ENCODE measurements at regions not wholly inside any gene's neighbourhood (a gene's known extent, or its start where the extent isn't known, plus 50 kb on each side); places are given as distances from the start of the nearest gene placed in this dataset.

DNA sequence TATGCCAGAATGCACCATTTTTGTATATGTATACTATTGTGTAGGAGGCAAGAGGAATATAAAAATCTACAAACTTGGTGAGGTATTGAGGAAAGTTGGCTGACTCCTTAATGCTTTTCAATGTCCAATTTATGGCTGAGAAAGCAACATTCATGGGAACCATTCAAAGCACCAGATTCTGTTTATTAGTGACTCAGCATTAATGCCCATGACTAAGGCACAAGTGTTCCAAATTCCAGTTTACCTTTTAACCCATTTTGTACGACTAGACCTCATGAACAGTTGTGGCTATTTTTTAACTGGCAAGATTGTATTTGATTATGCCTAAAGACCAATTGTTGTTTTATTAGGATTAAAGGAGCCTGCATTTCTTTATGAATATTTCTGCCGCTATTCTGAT lies 375.4 kb upstream of the ATP2B1 start:
- WGBS, 2 donors, result 96 to 97% methylated on average over 2 of the region's 2 CpGs
- intact Hi-C loops (cut with DNase I; ENCODE audit: low total_unique reads), result no loop called here
- TF ChIP-seq POLR2A (IDR thresholded peaks at IDR 0.05), result no peak
- TF ChIP-seq, protein P1, sequence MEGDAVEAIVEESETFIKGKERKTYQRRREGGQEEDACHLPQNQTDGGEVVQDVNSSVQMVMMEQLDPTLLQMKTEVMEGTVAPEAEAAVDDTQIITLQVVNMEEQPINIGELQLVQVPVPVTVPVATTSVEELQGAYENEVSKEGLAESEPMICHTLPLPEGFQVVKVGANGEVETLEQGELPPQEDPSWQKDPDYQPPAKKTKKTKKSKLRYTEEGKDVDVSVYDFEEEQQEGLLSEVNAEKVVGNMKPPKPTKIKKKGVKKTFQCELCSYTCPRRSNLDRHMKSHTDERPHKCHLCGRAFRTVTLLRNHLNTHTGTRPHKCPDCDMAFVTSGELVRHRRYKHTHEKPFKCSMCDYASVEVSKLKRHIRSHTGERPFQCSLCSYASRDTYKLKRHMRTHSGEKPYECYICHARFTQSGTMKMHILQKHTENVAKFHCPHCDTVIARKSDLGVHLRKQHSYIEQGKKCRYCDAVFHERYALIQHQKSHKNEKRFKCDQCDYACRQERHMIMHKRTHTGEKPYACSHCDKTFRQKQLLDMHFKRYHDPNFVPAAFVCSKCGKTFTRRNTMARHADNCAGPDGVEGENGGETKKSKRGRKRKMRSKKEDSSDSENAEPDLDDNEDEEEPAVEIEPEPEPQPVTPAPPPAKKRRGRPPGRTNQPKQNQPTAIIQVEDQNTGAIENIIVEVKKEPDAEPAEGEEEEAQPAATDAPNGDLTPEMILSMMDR (IDR thresholded peaks at IDR 0.05), result no peak

DNA sequence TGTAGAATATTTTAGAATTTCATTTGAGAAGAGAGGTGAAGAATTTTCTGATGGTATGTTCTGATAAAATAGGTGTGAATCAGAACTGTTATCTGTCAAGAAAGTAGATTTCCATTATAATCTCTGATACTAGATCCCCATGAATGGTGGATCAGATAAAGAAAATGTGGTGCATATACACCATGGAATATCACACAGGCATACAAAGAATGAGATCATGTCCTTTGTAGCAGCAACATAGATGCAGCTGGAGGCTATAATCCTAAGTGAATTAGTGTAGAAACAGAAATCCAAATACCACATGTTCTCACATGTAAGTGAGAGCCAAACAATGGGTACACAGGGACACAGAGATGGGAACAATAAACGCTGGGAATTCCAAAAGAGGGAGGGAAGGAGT lies 372.0 kb upstream of the ATP2B1 start:
- 19 to 67% methylated on average over 1 of the region's 1 CpG for whole genome bisulfite sequencing, 2 donors
- no peak for TF ChIP-seq POLR2A (IDR thresholded peaks at IDR 0.05)
- no peak overlapping the region for H3K4me3 ChIP-seq (ENCODE audit: low read depth, poor library complexity, severe bottlenecking)
- intact Hi-C loops (cut with DNase I; ENCODE audit: low total_unique reads), result no loop called here
- no peak for DNase-seq (ENCODE audit: low spot score in 2 of 2)

More for the DNA sequence above, 375.4 kb upstream of the ATP2B1 start:
- H3K4me3 ChIP-seq (ENCODE audit: low read depth, poor library complexity, severe bottlenecking), result no peak overlapping the region
- no peak for DNase-seq (ENCODE audit: low spot score in 2 of 2)

DNA sequence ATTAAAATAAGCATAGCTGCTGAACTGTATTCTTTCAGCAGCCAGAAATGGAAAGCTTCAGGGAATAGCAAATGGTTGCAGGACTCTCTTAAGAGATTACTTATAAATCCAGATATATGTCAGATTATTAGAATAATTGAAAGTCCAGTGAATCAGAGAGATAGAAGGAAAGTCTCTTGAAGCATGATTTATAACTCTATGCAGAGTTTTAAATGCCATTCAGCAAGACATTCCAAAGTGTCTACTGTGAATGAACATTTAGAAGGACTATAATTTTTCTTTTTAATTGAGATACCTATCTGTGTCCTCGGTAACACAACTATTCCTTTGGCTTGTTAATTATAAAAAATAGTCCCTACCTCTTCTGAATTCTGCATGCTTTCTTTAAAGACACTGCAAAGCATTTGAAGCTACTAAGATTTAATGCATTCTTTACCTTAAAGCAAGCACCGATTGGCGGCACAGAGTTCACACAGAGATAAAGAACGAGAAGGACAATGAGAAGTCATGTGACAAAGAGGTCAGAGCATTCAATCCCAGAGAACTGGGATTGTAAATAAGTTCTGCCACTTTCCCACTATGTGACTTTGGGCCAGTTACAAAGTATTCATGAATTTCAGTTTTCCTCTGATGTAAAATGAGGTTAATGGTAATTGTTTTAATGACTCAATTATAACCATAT lies 371.0 kb upstream of the ATP2B1 start:
- H3K4me3 ChIP-seq (ENCODE audit: low read depth, poor library complexity, severe bottlenecking), result no peak overlapping the region
- 85 to 87% methylated on average over 4 of the region's 4 CpGs for WGBS, 2 donors
- TF ChIP-seq POLR2A (IDR thresholded peaks at IDR 0.05), result no peak
- TF ChIP-seq, protein P1 (IDR thresholded peaks at IDR 0.05), result no peak
- DNase-seq (ENCODE audit: low spot score in 2 of 2), result no peak
- intact Hi-C loops (cut with DNase I; ENCODE audit: low total_unique reads), result no loop called here

DNA sequence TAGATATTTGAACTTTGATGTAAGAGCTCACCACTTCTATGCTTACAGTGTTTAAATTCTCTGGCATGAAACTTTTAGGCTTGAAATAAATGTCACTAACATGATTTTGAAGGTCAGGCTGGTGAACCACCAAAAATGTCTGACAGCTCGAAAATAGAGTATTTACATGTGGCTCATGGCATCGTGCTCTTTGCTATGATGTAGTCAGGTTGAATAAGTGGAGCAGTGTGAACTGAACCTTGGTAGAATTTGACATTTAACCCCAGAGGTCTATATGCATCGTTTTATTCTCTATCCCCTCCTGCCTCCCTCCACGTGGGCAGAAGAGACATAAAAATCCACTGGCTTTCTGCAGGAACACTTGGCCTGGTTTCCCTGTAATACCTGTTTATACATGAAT lies 369.7 kb upstream of the ATP2B1 start:
- no peak overlapping the region for H3K4me3 ChIP-seq (ENCODE audit: low read depth, poor library complexity, severe bottlenecking)
- intact Hi-C loops (cut with DNase I; ENCODE audit: low total_unique reads), result no loop called here
- 69 to 71% methylated on average over 4 of the region's 4 CpGs for WGBS, 2 donors
- no peak for TF ChIP-seq POLR2A (IDR thresholded peaks at IDR 0.05)
- TF ChIP-seq, protein P1 (IDR thresholded peaks at IDR 0.05), result no peak
- DNase-seq (ENCODE audit: low spot score in 2 of 2), result no peak

DNA sequence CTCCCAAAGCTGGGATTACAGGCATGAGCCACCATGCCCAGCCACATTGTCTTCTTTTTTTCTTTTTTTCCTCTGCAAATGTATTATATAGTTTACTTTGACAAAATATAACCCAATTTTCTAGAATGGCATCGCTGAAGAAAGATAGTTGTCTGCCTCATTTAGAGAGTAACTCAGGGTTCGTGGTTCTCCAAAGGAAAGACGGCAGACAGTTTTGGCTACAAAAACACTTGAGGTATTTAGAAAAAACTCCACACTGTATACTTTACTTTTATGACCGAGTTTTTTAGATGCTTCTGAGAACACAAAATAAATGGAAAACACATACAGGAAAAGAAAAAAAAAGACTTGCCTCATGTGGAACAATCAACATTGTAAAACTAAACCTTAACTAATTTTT lies 369.1 kb upstream of the ATP2B1 start:
- 78 to 84% methylated on average over 4 of the region's 4 CpGs for WGBS, 2 donors
- intact Hi-C loops (cut with DNase I; ENCODE audit: low total_unique reads), result no loop called here
- no peak for DNase-seq (ENCODE audit: low spot score in 2 of 2)
- H3K4me3 ChIP-seq (ENCODE audit: low read depth, poor library complexity, severe bottlenecking), result no peak overlapping the region
- TF ChIP-seq, protein P1 (IDR thresholded peaks at IDR 0.05), result no peak
- no peak for TF ChIP-seq POLR2A (IDR thresholded peaks at IDR 0.05)

DNA sequence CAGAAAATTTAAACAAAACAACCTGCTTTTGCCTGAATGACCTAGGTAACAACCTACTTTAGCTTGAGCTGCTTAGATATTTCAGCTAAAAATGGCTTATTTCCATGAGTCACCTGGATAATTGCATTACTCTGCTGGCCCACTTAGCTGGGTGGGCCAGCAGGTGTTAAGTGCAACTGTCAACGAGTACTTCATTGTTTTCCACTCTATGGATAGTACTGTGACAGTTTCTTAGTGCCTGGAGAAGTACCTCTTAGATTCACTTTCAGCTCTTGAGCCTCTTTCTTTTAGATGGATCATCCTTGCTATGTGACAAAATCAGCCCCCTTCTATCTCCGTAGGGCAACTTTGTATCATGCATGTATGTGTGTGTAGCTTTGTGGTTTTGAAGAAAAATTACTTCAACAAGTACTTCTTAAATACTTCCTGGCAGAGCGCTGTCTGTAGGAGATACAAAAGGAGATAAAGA lies 368.2 kb upstream of the ATP2B1 start:
- H3K4me3 ChIP-seq (ENCODE audit: low read depth, poor library complexity, severe bottlenecking), result no peak overlapping the region
- DNase-seq (ENCODE audit: low spot score in 2 of 2), result no peak
- TF ChIP-seq, protein P1 (IDR thresholded peaks at IDR 0.05), result no peak
- no peak for TF ChIP-seq POLR2A (IDR thresholded peaks at IDR 0.05)
- WGBS, 2 donors, result 77 to 83% methylated on average over 3 of the region's 3 CpGs
- intact Hi-C loops (cut with DNase I; ENCODE audit: low total_unique reads), result no loop called here
